HCT116 (cell line): ENCODE measurements at regions not wholly inside any gene's neighbourhood (a gene's known extent, or its start where the extent isn't known, plus 50 kb on each side); places are given as distances from the start of the nearest gene placed in this dataset.

Source experiments
- ATAC-seq: fragments of 200-7000 bp; cut with Tn5 transposase; 2 replicates; pipeline ENCODE4 v1.9.1; 2020; ENCODE audit warnings: mild to moderate bottlenecking, moderate library complexity
- BruUV-seq: library from RNA; stranded (reverse); fragments of 400-500 nt; replicated peaks from 2 replicates; lab custom pipeline; 2021; lab: Mats Ljungman, UMichigan
- CTCF ChIA-PET: fragments of 300-600 bp; sonication (Branson Sonifier 250); formaldehyde crosslinking; loops from one replicate; lab custom pipeline; 2021; ENCODE audit warnings: antibody characterized with exemption; lab: Charles Lee
- POLR2A ChIA-PET: fragments of 300-600, 350-600 bp; sonication (Branson Sonifier 250); formaldehyde crosslinking; loops from one replicate; lab custom pipeline; 2021; ENCODE audit warnings: antibody characterized with exemption; lab: Charles Lee
- RAD21 ChIA-PET, 2 experiments: fragments of 300-600 bp; sonication (Branson Sonifier 250); formaldehyde crosslinking; loops; one replicate each; lab custom pipeline; 2023; ENCODE audit warnings: low total read pairs in 2 of 2; ENCODE audit not compliant: uncharacterized antibody in 2 of 2, unreplicated experiment in 2 of 2, low non-redundant PET in 1 of 2; lab: Charles Lee
- DNase-seq: peaks from one replicate; pipeline ENCODE4 v3.0.0-alpha.2; 2010; ENCODE audit warnings: low read depth, low spot score
- H2AFZ ChIP-seq: fragments of 200-600 bp; shearing (Covaris generic), sonication (generic); 2 replicates; pipeline ENCODE4 v1.6.1; 2017; ENCODE audit warnings: low read depth, mixed run types, mixed read lengths, antibody characterized with exemption, low read length; ENCODE audit not compliant: poor library complexity, severe bottlenecking
- H3K27ac ChIP-seq: 2 replicates; pipeline ENCODE4 v1.5.1; 2012; ENCODE audit warnings: low read depth, low read length
- H3K27me3 ChIP-seq: fragments of 200-600 bp; sonication (generic); 2 replicates; pipeline ENCODE4 v1.6.1; 2016; ENCODE audit warnings: mixed run types, low read length, mixed read lengths; ENCODE audit not compliant: insufficient read depth
- H3K36me3 ChIP-seq, 2 experiments: fragments of 200-500 bp in 1 of 2; fragments of 200-600 bp in 1 of 2; sonication (Bioruptor generic) in 1 of 2; sonication (generic) in 1 of 2; 2 replicates each; pipeline versions ENCODE4 v1.5.1 to v1.6.1; 2014 to 2016; ENCODE audit warnings: low read length in 2 of 2, inconsistent platforms in 1 of 2, mixed read lengths in 1 of 2, mixed run types in 1 of 2; ENCODE audit not compliant: insufficient read depth in 2 of 2, control insufficient read depth in 1 of 2
- H3K4me1 ChIP-seq, 2 experiments: fragments of 200-600 bp in 1 of 2; sonication (generic) in 1 of 2; 2 replicates each; pipeline versions ENCODE4 v1.5.1 to v1.6.1; 2012 to 2017; ENCODE audit warnings: low read length in 2 of 2, inconsistent platforms in 1 of 2, mild to moderate bottlenecking in 1 of 2, mixed read lengths in 1 of 2, mixed run types in 1 of 2, moderate library complexity in 1 of 2; ENCODE audit not compliant: insufficient read depth in 2 of 2, control insufficient read depth in 1 of 2
- H3K4me2 ChIP-seq: fragments of 200-600 bp; sonication (generic); 2 replicates; pipeline ENCODE4 v1.6.1; 2017; ENCODE audit warnings: mixed run types, low read length, mixed read lengths
- H3K4me3 ChIP-seq, 2 experiments: fragments of 200-600 bp in 1 of 2; sonication (generic) in 1 of 2; replicated peaks in 1 of 2; 2 replicates each; pipeline ENCODE4 v1.5.1; 2011 to 2016; ENCODE audit warnings: low read length in 2 of 2, control low read depth in 1 of 2, low read depth in 1 of 2, mild to moderate bottlenecking in 1 of 2, mixed read lengths in 1 of 2, mixed run types in 1 of 2
- H3K79me2 ChIP-seq: fragments of 200-600 bp; sonication (generic); 2 replicates; pipeline ENCODE4 v1.6.1; 2017; ENCODE audit warnings: mild to moderate bottlenecking, mixed run types, low read length, moderate library complexity, mixed read lengths; ENCODE audit not compliant: insufficient read depth
- H3K9ac ChIP-seq: fragments of 200-600 bp; sonication (generic); 2 replicates; pipeline ENCODE4 v1.6.1; 2016; ENCODE audit warnings: low read length, mixed read lengths
- H3K9me2 ChIP-seq: fragments of 200-600 bp; sonication (generic), shearing (Covaris generic); 2 replicates; pipeline ENCODE4 v1.6.1; 2017; ENCODE audit warnings: mixed run types, mild to moderate bottlenecking, moderate library complexity; ENCODE audit not compliant: insufficient read depth
- H3K9me3 ChIP-seq, 2 experiments: fragments of 200-500 bp in 1 of 2; fragments of 200-600 bp in 1 of 2; sonication (Bioruptor generic) in 1 of 2; sonication (generic) in 1 of 2; 2 replicates each; pipeline ENCODE4 v1.6.1; 2014 to 2017; ENCODE audit warnings: low read length in 2 of 2, mixed read lengths in 2 of 2, inconsistent platforms in 1 of 2, low read depth in 1 of 2, mild to moderate bottlenecking in 1 of 2, mixed run types in 1 of 2, moderate library complexity in 1 of 2; ENCODE audit not compliant: control insufficient read depth in 1 of 2, insufficient read depth in 1 of 2
- H4K20me1 ChIP-seq: fragments of 200-600 bp; sonication (generic), shearing (Covaris generic); 2 replicates; pipeline ENCODE4 v1.6.1; 2017; ENCODE audit warnings: mixed run types, mild to moderate bottlenecking, moderate library complexity; ENCODE audit not compliant: insufficient read depth
- CBX3 ChIP-seq: IDR thresholded peaks from 2 replicates; pipeline ENCODE4 v1.6.1; 2012; ENCODE audit warnings: low read depth
- CEBPB ChIP-seq: IDR thresholded peaks from 2 replicates; pipeline ENCODE4 v1.6.1; 2012; ENCODE audit warnings: low read depth
- EGR1 ChIP-seq: IDR thresholded peaks from 2 replicates; pipeline ENCODE4 v1.6.1; 2012; ENCODE audit warnings: low read depth
- EZH2 ChIP-seq: fragments of 200-600 bp; sonication (generic); IDR thresholded peaks from 2 replicates; pipeline ENCODE4 v1.6.1; 2017; ENCODE audit warnings: antibody characterized with exemption, mixed run types
- POLR2A ChIP-seq: IDR thresholded peaks from 2 replicates; pipeline ENCODE4 v1.7.0; 2011; ENCODE audit warnings: borderline replicate concordance; ENCODE audit not compliant: insufficient read depth, insufficient read length; ENCODE audit errors: extremely low read depth
- POLR2AphosphoS5 ChIP-seq: IDR thresholded peaks from 2 replicates; pipeline ENCODE4 v1.6.1; 2011; ENCODE audit warnings: mild to moderate bottlenecking, low read depth, low read length, moderate library complexity
- SIN3A ChIP-seq: IDR thresholded peaks from 2 replicates; pipeline ENCODE4 v1.6.1; 2012; ENCODE audit warnings: low read depth
- TCF7L2 ChIP-seq: IDR thresholded peaks from 2 replicates; pipeline ENCODE4 v1.7.0; 2011; ENCODE audit warnings: borderline replicate concordance, inconsistent platforms; ENCODE audit not compliant: insufficient read depth, insufficient read length; ENCODE audit errors: extremely low read depth
- intact Hi-C: fragments of 100-400 bp; cut with micrococcal nuclease; formaldehyde crosslinking; loops from 2 replicates; pipeline ENCODE4 v1.10.0; 2022
- TF ChIP-seq, protein P1 (sequence below): IDR thresholded peaks from 2 replicates; pipeline ENCODE4 v1.6.1; 2012; ENCODE audit warnings: low read depth
- TF ChIP-seq, protein P2 (sequence below), 3 experiments: fragments of 200-600 bp in 1 of 3; sonication (generic) in 1 of 3; IDR thresholded peaks in 2 of 3; conservative IDR thresholded peaks in 1 of 3; 2 replicates each; pipeline ENCODE4 v1.5.1; 2012 to 2017; ENCODE audit warnings: low read depth in 2 of 3, low read length in 2 of 3, antibody characterized with exemption in 1 of 3, borderline replicate concordance in 1 of 3, control low read depth in 1 of 3, mild to moderate bottlenecking in 1 of 3, mixed read lengths in 1 of 3, mixed run types in 1 of 3, moderate library complexity in 1 of 3; ENCODE audit not compliant: insufficient read depth in 1 of 3

DNA sequence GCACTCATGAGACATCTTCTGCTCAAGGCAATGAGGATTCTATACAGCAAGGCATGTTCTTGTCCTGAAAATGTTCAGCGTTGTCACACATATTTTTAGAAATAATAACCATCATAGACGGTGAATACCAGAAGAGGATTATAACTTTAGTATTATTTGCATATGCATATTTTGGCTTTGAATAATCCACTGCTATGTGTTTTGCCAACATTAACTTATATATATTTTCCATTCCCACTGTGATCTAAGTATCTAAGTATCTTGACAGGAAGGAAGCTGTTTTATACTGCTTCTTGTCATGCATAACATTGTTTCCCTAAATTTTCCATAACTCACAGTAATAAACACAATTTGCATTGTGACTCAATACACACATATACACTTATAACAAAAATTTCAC lies 509.5 kb downstream of the TBL1XR1 start (continued):
- TF ChIP-seq, protein P1, sequence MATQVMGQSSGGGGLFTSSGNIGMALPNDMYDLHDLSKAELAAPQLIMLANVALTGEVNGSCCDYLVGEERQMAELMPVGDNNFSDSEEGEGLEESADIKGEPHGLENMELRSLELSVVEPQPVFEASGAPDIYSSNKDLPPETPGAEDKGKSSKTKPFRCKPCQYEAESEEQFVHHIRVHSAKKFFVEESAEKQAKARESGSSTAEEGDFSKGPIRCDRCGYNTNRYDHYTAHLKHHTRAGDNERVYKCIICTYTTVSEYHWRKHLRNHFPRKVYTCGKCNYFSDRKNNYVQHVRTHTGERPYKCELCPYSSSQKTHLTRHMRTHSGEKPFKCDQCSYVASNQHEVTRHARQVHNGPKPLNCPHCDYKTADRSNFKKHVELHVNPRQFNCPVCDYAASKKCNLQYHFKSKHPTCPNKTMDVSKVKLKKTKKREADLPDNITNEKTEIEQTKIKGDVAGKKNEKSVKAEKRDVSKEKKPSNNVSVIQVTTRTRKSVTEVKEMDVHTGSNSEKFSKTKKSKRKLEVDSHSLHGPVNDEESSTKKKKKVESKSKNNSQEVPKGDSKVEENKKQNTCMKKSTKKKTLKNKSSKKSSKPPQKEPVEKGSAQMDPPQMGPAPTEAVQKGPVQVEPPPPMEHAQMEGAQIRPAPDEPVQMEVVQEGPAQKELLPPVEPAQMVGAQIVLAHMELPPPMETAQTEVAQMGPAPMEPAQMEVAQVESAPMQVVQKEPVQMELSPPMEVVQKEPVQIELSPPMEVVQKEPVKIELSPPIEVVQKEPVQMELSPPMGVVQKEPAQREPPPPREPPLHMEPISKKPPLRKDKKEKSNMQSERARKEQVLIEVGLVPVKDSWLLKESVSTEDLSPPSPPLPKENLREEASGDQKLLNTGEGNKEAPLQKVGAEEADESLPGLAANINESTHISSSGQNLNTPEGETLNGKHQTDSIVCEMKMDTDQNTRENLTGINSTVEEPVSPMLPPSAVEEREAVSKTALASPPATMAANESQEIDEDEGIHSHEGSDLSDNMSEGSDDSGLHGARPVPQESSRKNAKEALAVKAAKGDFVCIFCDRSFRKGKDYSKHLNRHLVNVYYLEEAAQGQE, result no peak
- no peak for TF ChIP-seq CEBPB
- TF ChIP-seq, protein P2, sequence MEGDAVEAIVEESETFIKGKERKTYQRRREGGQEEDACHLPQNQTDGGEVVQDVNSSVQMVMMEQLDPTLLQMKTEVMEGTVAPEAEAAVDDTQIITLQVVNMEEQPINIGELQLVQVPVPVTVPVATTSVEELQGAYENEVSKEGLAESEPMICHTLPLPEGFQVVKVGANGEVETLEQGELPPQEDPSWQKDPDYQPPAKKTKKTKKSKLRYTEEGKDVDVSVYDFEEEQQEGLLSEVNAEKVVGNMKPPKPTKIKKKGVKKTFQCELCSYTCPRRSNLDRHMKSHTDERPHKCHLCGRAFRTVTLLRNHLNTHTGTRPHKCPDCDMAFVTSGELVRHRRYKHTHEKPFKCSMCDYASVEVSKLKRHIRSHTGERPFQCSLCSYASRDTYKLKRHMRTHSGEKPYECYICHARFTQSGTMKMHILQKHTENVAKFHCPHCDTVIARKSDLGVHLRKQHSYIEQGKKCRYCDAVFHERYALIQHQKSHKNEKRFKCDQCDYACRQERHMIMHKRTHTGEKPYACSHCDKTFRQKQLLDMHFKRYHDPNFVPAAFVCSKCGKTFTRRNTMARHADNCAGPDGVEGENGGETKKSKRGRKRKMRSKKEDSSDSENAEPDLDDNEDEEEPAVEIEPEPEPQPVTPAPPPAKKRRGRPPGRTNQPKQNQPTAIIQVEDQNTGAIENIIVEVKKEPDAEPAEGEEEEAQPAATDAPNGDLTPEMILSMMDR (IDR thresholded peaks at IDR 0.05 in 2 of 3, conservative IDR thresholded peaks at IDR 0.05 in 1 of 3; ENCODE audit: borderline replicate concordance in 1 of 3, insufficient read depth in 1 of 3, low read depth in 2 of 3, low read length in 2 of 3), result no peak
- TF ChIP-seq, all 23 proteins: peak for 0

DNA sequence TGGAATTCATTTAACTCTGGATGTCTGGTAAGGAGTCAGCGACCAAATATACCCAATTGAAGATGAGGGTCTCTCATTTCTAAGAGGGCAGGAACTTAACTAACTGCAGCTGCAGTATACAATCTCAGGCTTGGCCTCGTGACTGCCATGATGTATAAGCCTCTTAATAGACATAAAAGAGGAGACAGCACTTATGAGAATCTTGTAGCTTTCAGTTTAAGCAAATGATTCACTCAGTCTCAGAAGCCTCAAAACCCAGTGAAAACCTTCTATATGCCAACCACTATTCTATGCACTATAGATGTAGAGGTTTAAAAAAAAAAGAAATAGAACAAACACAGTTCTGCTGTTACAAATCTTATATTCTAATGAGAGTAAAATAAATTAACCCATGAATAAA lies 513.9 kb downstream of the TBL1XR1 start:
- H3K27me3 ChIP-seq, result no peaks in the 10 kb centered on the region
- no peaks in the 10 kb centered on the region for H3K79me2 ChIP-seq
- RAD21 ChIA-PET, result no interaction called here
- intact Hi-C loops, result no loop called here
- no peaks in the 10 kb centered on the region for H3K36me3 ChIP-seq
- H2AFZ ChIP-seq, result no peak overlapping the region
- H3K9me3 ChIP-seq, result no peaks in the 10 kb centered on the region
- no peaks in the 10 kb centered on the region for H3K4me1 ChIP-seq
- no peak for ATAC-seq
- no peak for TF ChIP-seq CBX3
- TF ChIP-seq EZH2, result no peak
- no peak for TF ChIP-seq POLR2A
- TF ChIP-seq POLR2AphosphoS5, result no peak
- no peak for TF ChIP-seq EGR1
- no peak for TF ChIP-seq SIN3A
- no peak for TF ChIP-seq TCF7L2
- TF ChIP-seq, all 23 proteins: peak for 0
- POLR2A ChIA-PET, result no interaction called here
- Histone ChIP-seq H3K4me2 (no peak overlapping the region), H3K27ac (no peak overlapping the region), H3K4me3 (no peak overlapping the region), H4K20me1 (no peaks in the 10 kb centered on the region), H3K9ac (no peak overlapping the region), H3K9me2 (no peaks in the 10 kb centered on the region)
- BruUV-seq, result no TSS peak
- no peak for DNase-seq
- CTCF ChIA-PET, result no interaction called here
